ENCODE measurements at regions not wholly inside any gene's neighbourhood (a gene's known extent, or its start where the extent isn't known, plus 50 kb on each side); places are given as distances from the start of the nearest gene placed in this dataset.

DNA sequence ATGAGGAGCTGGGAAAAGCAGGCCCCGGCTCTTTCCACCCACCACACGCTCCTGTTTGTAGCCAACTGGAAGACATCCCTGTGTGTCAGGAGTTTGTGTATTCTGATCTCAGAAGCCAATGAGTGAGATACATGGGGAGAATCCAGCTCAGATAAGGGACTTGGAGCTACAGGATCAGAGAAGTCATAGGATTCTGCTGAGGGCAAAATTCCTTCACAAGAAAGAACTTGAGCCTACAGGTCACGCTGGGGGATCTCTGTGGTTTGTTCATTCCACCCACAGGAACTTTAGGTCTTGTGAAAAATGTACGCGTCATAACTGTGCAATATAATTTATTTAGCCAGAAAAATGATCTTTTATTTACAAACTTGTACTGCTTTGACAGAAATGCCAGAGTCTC, 80.1 kb upstream of the SMIM21 start:
- TF ChIP-seq, protein P1, sequence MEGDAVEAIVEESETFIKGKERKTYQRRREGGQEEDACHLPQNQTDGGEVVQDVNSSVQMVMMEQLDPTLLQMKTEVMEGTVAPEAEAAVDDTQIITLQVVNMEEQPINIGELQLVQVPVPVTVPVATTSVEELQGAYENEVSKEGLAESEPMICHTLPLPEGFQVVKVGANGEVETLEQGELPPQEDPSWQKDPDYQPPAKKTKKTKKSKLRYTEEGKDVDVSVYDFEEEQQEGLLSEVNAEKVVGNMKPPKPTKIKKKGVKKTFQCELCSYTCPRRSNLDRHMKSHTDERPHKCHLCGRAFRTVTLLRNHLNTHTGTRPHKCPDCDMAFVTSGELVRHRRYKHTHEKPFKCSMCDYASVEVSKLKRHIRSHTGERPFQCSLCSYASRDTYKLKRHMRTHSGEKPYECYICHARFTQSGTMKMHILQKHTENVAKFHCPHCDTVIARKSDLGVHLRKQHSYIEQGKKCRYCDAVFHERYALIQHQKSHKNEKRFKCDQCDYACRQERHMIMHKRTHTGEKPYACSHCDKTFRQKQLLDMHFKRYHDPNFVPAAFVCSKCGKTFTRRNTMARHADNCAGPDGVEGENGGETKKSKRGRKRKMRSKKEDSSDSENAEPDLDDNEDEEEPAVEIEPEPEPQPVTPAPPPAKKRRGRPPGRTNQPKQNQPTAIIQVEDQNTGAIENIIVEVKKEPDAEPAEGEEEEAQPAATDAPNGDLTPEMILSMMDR (IDR thresholded peaks at IDR 0.05; ENCODE audit: insufficient read depth, low read length): no peak
- no peak for TF ChIP-seq SPI1 (IDR thresholded peaks at IDR 0.05; ENCODE audit: borderline replicate concordance, low read depth)
- no peak for TF ChIP-seq GABPA (IDR thresholded peaks at IDR 0.05; ENCODE audit: low read depth)
- no peak for TF ChIP-seq POLR2AphosphoS5 (IDR thresholded peaks at IDR 0.05; ENCODE audit: low read depth)
- TF ChIP-seq, protein P2, sequence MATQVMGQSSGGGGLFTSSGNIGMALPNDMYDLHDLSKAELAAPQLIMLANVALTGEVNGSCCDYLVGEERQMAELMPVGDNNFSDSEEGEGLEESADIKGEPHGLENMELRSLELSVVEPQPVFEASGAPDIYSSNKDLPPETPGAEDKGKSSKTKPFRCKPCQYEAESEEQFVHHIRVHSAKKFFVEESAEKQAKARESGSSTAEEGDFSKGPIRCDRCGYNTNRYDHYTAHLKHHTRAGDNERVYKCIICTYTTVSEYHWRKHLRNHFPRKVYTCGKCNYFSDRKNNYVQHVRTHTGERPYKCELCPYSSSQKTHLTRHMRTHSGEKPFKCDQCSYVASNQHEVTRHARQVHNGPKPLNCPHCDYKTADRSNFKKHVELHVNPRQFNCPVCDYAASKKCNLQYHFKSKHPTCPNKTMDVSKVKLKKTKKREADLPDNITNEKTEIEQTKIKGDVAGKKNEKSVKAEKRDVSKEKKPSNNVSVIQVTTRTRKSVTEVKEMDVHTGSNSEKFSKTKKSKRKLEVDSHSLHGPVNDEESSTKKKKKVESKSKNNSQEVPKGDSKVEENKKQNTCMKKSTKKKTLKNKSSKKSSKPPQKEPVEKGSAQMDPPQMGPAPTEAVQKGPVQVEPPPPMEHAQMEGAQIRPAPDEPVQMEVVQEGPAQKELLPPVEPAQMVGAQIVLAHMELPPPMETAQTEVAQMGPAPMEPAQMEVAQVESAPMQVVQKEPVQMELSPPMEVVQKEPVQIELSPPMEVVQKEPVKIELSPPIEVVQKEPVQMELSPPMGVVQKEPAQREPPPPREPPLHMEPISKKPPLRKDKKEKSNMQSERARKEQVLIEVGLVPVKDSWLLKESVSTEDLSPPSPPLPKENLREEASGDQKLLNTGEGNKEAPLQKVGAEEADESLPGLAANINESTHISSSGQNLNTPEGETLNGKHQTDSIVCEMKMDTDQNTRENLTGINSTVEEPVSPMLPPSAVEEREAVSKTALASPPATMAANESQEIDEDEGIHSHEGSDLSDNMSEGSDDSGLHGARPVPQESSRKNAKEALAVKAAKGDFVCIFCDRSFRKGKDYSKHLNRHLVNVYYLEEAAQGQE (IDR thresholded peaks at IDR 0.05; ENCODE audit: insufficient replicate concordance, low read depth): no peak

GRCh38 chr18:75506913-75507312, 79.4 kb upstream of the SMIM21 start:
- DNase-seq (ENCODE audit: low read depth in 1 of 2, low spot score in 1 of 2): no peak

More for the DNA sequence above, 80.1 kb upstream of the SMIM21 start:
- Histone ChIP-seq H3K27ac (replicated peaks) (no peak overlapping the region), H3K27me3 (ENCODE audit: insufficient read depth, poor library complexity, severe bottlenecking) (no peaks in the 10 kb centered on the region), H3K4me3 (replicated peaks; ENCODE audit: insufficient read depth, low read length) (no peak overlapping the region)
- DNase-seq (ENCODE audit: low read depth in 1 of 2, low spot score in 1 of 2): no peak

DNA sequence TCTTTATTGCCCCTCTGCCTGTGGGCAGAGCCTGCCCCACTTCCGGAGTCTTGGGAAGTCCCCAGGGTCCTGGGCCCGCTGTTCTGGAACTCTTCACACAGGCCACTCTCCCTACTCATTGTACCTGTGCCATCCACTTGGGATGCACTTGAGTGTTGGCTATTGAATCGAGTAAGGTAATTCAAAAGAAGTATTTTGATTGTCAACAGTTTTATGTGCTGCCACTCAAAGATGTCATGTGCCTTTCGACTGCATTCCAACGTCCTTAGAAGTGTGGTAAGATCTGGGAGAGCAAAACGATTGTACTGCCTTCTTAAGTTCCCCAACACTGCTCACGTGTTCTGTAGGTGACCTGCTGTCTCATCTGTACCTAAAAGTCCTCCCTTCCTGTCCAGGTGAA, 77.0 kb upstream of the SMIM21 start:
- no peak for TF ChIP-seq GABPA (IDR thresholded peaks at IDR 0.05; ENCODE audit: low read depth)
- TF ChIP-seq POLR2AphosphoS5 (IDR thresholded peaks at IDR 0.05; ENCODE audit: low read depth): no peak
- TF ChIP-seq, protein P2 (IDR thresholded peaks at IDR 0.05; ENCODE audit: insufficient replicate concordance, low read depth): no peak
- TF ChIP-seq, protein P1 (IDR thresholded peaks at IDR 0.05; ENCODE audit: insufficient read depth, low read length): no peak
- no peaks in the 10 kb centered on the region for H3K27me3 ChIP-seq (ENCODE audit: insufficient read depth, poor library complexity, severe bottlenecking)
- DNase-seq (ENCODE audit: low read depth in 1 of 2, low spot score in 1 of 2): no peak
- H3K27ac ChIP-seq (replicated peaks): no peak overlapping the region
- no peak overlapping the region for H3K4me3 ChIP-seq (replicated peaks; ENCODE audit: insufficient read depth, low read length)

More at GRCh38 chr18:75506913-75507312, 79.4 kb upstream of the SMIM21 start:
- no peak overlapping the region for H3K27ac ChIP-seq (replicated peaks)
- TF ChIP-seq, protein P1 (IDR thresholded peaks at IDR 0.05; ENCODE audit: insufficient read depth, low read length): no peak
- TF ChIP-seq POLR2AphosphoS5 (IDR thresholded peaks at IDR 0.05; ENCODE audit: low read depth) (no peak), GABPA (IDR thresholded peaks at IDR 0.05; ENCODE audit: low read depth) (no peak), SPI1 (IDR thresholded peaks at IDR 0.05; ENCODE audit: borderline replicate concordance, low read depth) (no peak)
- TF ChIP-seq, protein P2 (IDR thresholded peaks at IDR 0.05; ENCODE audit: insufficient replicate concordance, low read depth): no peak
- H3K27me3 ChIP-seq (ENCODE audit: insufficient read depth, poor library complexity, severe bottlenecking): no peaks in the 10 kb centered on the region
- no peak overlapping the region for H3K4me3 ChIP-seq (replicated peaks; ENCODE audit: insufficient read depth, low read length)

Measured in HL-60 (cell line).